ENCODE measurements at regions not wholly inside any gene's neighbourhood (a gene's known extent, or its start where the extent isn't known, plus 50 kb on each side); places are given as distances from the start of the nearest gene placed in this dataset.
"Not testable (repeated sequence)": the region's sequence is repeated elsewhere in the genome, so short reads cannot be mapped to it uniquely, and the experiment has no call there.

DNA sequence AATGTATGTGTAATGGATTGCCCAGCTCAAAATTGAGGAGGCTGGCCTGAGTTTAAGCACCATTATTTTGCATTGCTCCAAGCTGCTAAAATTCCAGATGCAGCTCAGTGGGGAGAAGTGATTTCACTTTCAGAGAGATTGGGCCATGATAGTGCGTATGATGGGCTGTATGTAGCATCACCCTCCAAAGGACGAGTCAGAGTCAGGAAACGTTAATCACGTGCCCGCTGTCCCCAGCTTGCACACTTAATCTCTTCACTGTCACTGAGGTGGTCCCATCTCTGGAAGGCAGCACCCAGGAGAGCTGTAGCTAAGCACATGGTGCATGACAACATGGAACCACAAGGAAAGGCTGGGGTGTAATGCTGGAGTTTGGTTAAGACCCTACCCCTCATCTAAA is 337.4 kb downstream of the ANAPC1 start:
- not testable (repeated sequence) for DNase-seq

DNA sequence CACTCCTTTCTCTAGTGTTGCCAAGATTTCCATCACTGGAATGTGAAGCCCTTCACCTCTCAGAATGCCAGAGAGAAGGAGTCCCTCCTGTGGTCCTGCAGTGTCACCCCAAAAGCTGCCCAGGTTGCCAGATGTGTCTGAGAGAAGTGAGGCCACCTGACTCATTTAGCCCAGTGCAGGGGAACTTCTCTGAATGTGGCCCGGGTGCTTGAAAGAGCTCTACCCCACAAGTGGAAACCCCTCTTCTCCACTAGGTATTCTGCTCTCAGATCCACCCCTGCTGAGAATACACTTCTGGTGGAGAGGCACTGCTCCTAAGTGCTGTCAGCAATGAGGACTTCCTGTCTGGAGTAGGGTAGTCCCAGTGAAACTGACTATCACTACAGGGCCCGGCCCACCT is 334.8 kb downstream of the ANAPC1 start:
- not testable (repeated sequence) for DNase-seq

DNA sequence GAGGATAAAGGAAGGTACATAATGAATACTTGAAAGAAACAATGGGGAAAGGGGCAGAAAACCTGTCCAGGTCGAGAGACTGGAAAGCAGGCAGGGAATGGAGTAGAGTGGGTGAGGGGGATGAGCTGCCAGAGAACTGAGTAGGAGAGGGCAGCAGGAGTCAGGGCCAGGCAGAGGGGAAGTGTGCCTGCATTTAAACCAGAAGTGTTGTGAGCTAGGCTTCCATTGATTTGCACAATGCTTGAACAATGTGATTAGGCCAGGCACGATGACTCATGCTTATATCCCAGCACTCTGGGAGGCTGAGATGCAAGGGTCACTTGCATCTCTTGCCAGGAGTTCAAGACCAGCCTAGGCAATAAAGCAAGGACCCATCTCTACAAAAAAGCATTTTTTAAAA is 332.6 kb downstream of the ANAPC1 start:
- not testable (repeated sequence) for DNase-seq

- not testable (repeated sequence) for DNase-seq
These were observed 331.4 kb downstream of the ANAPC1 start for GRCh38 chr2:111552625-111553024.

GRCh38 chr2:111559301-111559700 is 324.7 kb downstream of the ANAPC1 start:
- DNase-seq, result not testable (repeated sequence)

DNA sequence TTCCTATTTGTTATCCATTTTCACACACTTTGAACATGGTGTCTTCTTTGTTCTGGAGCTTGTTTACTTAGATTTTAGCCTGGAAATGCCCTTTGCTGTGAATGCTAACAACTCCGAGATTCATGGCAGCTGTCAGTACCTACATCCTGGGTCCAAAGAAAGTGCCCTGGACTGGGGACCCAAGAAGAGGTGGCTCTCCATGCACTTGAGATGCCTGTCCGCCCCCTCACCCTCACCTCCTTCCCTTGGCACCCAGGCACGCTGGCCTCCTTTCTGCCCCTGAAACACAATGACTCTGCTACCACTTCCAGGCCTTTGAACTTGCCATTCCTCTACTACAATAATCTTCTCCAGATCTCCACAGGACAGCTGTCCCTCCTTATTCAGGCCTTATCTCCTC is 324.2 kb downstream of the ANAPC1 start:
- not testable (repeated sequence) for DNase-seq

- not testable (repeated sequence) for DNase-seq
These were observed 317.9 kb downstream of the ANAPC1 start for GRCh38 chr2:111566068-111566467.

DNA sequence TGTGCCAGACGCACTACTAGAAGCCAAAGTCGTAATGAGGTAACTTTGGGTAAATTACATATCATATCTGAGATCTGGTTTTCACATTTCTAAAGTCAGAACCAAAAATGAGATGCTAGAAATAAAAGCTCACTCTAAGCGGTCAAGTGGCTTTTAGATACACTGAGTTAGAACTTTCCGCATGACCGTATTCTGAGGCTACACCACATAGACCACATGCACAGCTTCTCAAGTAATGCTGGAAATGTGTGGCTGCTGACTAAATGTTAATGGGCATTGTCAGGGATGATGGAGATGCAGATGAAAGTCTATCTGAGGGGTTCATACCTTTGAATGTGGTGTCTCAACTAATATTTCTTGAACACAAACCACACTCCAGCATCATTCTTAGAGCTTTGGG is 316.8 kb downstream of the ANAPC1 start:
- DNase-seq, result not testable (repeated sequence)

- not testable (repeated sequence) for DNase-seq
These were observed 314.4 kb downstream of the ANAPC1 start for GRCh38 chr2:111569356-111570199.

GRCh38 chr2:111570300-111571114 is 313.5 kb downstream of the ANAPC1 start:
- not testable (repeated sequence) for DNase-seq

GRCh38 chr2:111574803-111575202 is 309.2 kb downstream of the ANAPC1 start:
- not testable (repeated sequence) for DNase-seq

- DNase-seq, result not testable (repeated sequence)
These were observed 306.7 kb downstream of the ANAPC1 start for GRCh38 chr2:111577154-111577885.

- DNase-seq, result not testable (repeated sequence)
These were observed 304.4 kb downstream of the ANAPC1 start for GRCh38 chr2:111579500-111580134.

- not testable (repeated sequence) for DNase-seq
These were observed 303.4 kb downstream of the ANAPC1 start for GRCh38 chr2:111580616-111581015.

GRCh38 chr2:111582090-111582489 is 301.9 kb downstream of the ANAPC1 start:
- not testable (repeated sequence) for DNase-seq

DNA sequence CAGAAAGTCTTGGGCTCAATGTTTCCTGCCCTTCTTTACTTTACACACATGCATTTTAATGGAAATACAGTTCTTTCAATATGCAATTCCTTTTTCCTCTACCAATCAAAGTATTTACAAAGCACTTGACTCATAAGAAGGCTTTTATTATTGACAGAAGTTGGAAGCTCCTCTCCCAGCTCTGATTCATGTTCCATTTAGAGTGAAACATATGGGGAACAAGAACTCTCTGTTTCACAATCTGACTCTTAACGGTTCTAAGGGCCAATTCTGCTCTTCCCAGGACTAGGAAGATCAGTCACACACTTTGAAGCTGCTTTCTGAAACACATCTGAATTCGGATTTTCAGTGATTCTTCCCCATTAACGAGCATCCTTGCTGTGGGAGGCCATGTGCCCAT is 300.5 kb downstream of the ANAPC1 start:
- not testable (repeated sequence) for DNase-seq

GRCh38 chr2:111584540-111584939 is 299.5 kb downstream of the ANAPC1 start:
- DNase-seq, result not testable (repeated sequence)

- not testable (repeated sequence) for DNase-seq
These were observed 299.0 kb downstream of the ANAPC1 start for GRCh38 chr2:111584950-111585349.

DNA sequence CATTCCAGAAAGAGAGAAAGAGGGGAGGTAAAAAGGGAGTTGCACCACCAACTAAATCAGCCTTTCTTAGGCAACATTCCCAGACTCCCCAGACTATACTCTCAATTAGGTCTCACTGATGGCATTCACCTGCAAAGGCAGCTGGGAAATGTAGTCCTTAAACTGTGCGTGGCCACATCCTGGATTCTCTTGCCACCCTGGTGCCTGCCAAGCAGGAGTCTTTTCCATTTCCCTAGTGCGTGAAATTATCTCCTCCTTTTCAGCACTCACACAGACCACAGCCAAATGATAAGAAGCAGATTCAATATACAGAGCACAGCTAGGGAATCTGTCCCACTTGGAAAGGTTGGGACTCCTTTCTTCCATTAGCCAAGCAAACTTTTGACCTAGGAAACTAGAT is 298.0 kb downstream of the ANAPC1 start:
- not testable (repeated sequence) for DNase-seq

DNA sequence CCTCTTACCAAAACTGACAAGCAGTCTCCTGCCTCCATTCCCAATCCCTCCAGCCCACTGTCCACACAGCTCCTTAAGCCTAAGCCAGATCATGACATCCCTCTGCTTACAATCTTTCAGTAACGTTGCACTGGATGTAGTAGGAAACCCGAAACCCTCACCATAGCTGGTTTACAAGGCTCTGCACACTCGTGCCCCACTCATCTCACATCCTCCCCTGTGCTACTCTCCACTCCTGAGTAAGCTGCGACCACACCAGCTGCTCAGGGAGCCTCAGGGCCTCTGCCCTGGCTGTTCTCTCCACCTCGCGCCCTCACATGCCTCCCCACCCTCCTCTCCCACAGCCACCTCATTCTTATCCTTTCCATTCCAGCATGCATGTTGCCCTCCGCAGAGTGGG is 288.9 kb downstream of the ANAPC1 start:
- not testable (repeated sequence) for DNase-seq

DNA sequence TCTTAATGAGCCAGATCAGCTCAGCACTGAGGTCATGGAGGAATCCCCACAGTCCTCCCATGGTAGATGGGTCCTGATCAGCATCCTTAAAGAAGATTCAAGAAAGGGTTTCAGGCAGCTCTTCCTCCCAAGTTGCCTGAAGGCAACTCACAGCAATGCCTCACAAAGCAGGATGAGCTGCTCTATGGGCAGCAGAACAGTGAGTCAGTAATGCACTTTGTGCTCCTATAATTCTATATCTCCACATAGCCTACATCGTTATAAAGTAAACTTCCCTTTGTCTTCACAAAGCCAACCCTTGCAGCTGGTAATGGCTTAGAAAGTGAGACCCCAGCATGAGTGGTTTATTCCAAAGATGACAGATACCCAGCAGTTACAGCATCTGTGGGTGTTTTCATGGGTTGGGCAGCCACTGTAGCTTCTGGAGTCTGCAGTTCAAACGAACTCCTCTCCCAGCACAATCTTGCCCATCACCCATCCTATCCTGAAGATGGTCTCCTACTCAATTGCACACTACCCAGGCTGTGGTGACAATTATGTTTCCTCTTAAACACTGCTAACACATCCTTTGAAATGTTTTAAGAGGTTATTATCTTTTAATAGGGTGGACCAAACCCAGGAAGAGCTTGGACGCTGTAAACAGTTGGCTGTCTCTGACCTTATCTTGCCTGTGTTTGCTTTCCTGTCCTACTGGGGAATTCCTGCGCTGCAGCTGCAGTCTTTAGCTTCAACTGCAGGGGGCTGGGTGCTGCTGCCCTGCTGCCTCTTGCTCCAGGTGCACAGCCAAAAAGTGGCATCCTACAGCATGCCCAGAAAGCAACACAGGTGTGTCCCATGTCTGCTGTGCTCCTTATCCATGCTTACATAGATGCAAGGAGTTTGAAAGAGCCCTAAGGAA is 286.9 kb downstream of the ANAPC1 start:
- not testable (repeated sequence) for DNase-seq
